H1 (cell line): ENCODE measurements at regions not wholly inside any gene's neighbourhood (a gene's known extent, or its start where the extent isn't known, plus 50 kb on each side); places are given as distances from the start of the nearest gene placed in this dataset.

ENCODE experiments used
- CTCF ChIA-PET: fragments of 300-600 bp; sonication (Branson Sonifier 250); formaldehyde crosslinking; loops from one replicate; lab custom pipeline; 2021; ENCODE audit not compliant: partially characterized antibody; lab: Charles Lee
- POLR2A ChIA-PET: fragments of 300-600 bp; sonication (Branson Sonifier 250); formaldehyde crosslinking; loops from one replicate; lab custom pipeline; 2021; ENCODE audit warnings: inconsistent platforms; ENCODE audit not compliant: partially characterized antibody; lab: Charles Lee
- DNase-seq, 2 experiments: peaks; one replicate each; pipeline versions ENCODE4 v3.0.0 to v3.0.0-alpha.2; 2010 to 2022; ENCODE audit warnings: low spot score in 2 of 2, low read depth in 1 of 2, mixed read lengths in 1 of 2
- FAIRE-seq: peaks from 2 replicates; lab custom pipeline; 2011; peaks lifted over from hg19 to GRCh38; lab: Jason Lieb, UNC
- H2AFZ ChIP-seq: 2 replicates; pipeline ENCODE4 v1.8.1; 2012; ENCODE audit warnings: low read length, inconsistent platforms
- H2AK5ac ChIP-seq: 2 replicates; pipeline ENCODE4 v1.6.1; 2013; ENCODE audit warnings: low read depth, low read length
- H2BK120ac ChIP-seq: replicated peaks from 2 replicates; pipeline ENCODE3; 2013; ENCODE audit warnings: low read depth, low read length, inconsistent platforms
- H2BK12ac ChIP-seq: 2 replicates; pipeline ENCODE4 v1.6.1; 2013; ENCODE audit warnings: low read depth, low read length
- H2BK15ac ChIP-seq: 2 replicates; pipeline ENCODE4 v1.6.1; 2013; ENCODE audit warnings: low read length
- H2BK20ac ChIP-seq: 2 replicates; pipeline ENCODE4 v1.6.1; 2013; ENCODE audit warnings: low read length
- H2BK5ac ChIP-seq: 2 replicates; pipeline ENCODE4 v1.6.1; 2013; ENCODE audit warnings: low read depth, low read length
- H3K14ac ChIP-seq: 2 replicates; pipeline ENCODE4 v1.6.1; 2013; ENCODE audit warnings: inconsistent platforms; ENCODE audit not compliant: insufficient read length
- H3K18ac ChIP-seq: 2 replicates; pipeline ENCODE4 v1.6.1; 2013; ENCODE audit warnings: low read length; ENCODE audit errors: extremely low read depth
- H3K23ac ChIP-seq: 2 replicates; pipeline ENCODE4 v1.6.1; 2013; ENCODE audit warnings: inconsistent platforms; ENCODE audit not compliant: insufficient read length
- H3K23me2 ChIP-seq: 2 replicates; pipeline ENCODE4 v1.6.1; 2013; ENCODE audit warnings: low read depth, low read length
- H3K27ac ChIP-seq: 2 replicates; pipeline ENCODE4 v1.6.1; 2011; ENCODE audit warnings: low read depth, low read length, inconsistent platforms
- H3K27me3 ChIP-seq, 4 experiments: replicated peaks in 1 of 4; 1 replicate in 1 of 4; 2 replicates in 3 of 4; pipeline versions ENCODE4 v1.6.1 to v1.8.1; 2011 to 2013; ENCODE audit warnings: low read length in 3 of 4, mild to moderate bottlenecking in 3 of 4, inconsistent platforms in 2 of 4, mixed read lengths in 2 of 4, moderate library complexity in 1 of 4; ENCODE audit not compliant: control insufficient read depth in 3 of 4, insufficient read depth in 3 of 4; ENCODE audit errors: extremely low read depth in 1 of 4
- H3K36me3 ChIP-seq, 4 experiments: 2 replicates each; pipeline versions ENCODE4 v1.6.1 to v1.8.1; 2011 to 2013; ENCODE audit warnings: mild to moderate bottlenecking in 4 of 4, low read length in 3 of 4, moderate library complexity in 2 of 4, control low read depth in 1 of 4, inconsistent platforms in 1 of 4; ENCODE audit not compliant: insufficient read depth in 4 of 4, control insufficient read depth in 2 of 4
- H3K4ac ChIP-seq: replicated peaks from 2 replicates; pipeline ENCODE3; 2013; ENCODE audit warnings: low read length, low read depth, mixed read lengths, inconsistent platforms; ENCODE audit not compliant: insufficient read length
- H3K4me1 ChIP-seq, 4 experiments: replicated peaks in 1 of 4; 1 replicate in 1 of 4; 2 replicates in 3 of 4; pipeline versions ENCODE4 v1.6.1 to v1.8.1; 2011 to 2013; ENCODE audit warnings: low read length in 3 of 4, inconsistent platforms in 2 of 4, mixed read lengths in 1 of 4; ENCODE audit not compliant: insufficient read depth in 4 of 4, control insufficient read depth in 3 of 4
- H3K4me2 ChIP-seq, 2 experiments: 2 replicates each; pipeline versions ENCODE4 v1.6.1 to v1.8.1; 2011 to 2013; ENCODE audit warnings: low read depth in 2 of 2, low read length in 2 of 2, control low read depth in 1 of 2, inconsistent platforms in 1 of 2, mild to moderate bottlenecking in 1 of 2; ENCODE audit not compliant: insufficient read depth in 1 of 2
- H3K4me3 ChIP-seq, 4 experiments: fragments of 200-600, 300-600 bp in 1 of 4; sonication (generic), shearing (Covaris generic), sonication (Bioruptor Twin) in 1 of 4; 2 replicates each; pipeline versions ENCODE4 v1.5.1 to v1.8.1; 2011 to 2016; ENCODE audit warnings: low read length in 4 of 4, low read depth in 3 of 4, control low read depth in 2 of 4, inconsistent platforms in 2 of 4, mild to moderate bottlenecking in 2 of 4, mixed read lengths in 1 of 4, moderate library complexity in 1 of 4; ENCODE audit not compliant: insufficient read depth in 2 of 4; ENCODE audit errors: extremely low read depth in 1 of 4
- H3K56ac ChIP-seq: replicated peaks from 2 replicates; pipeline ENCODE3; 2013; ENCODE audit warnings: low read depth, mild to moderate bottlenecking, mixed read lengths, low read length, inconsistent platforms; ENCODE audit not compliant: insufficient read length
- H3K79me1 ChIP-seq: 2 replicates; pipeline ENCODE4 v1.6.1; 2013; ENCODE audit warnings: low read depth, low read length, control low read depth
- H3K79me2 ChIP-seq, 2 experiments: 2 replicates each; pipeline versions ENCODE4 v1.6.1 to v1.8.1; 2012 to 2013; ENCODE audit warnings: low read length in 2 of 2, mild to moderate bottlenecking in 2 of 2, inconsistent platforms in 1 of 2; ENCODE audit not compliant: insufficient read depth in 2 of 2, control insufficient read depth in 1 of 2
- H3K9ac ChIP-seq, 4 experiments: replicated peaks in 1 of 4; 1 replicate in 1 of 4; 2 replicates in 3 of 4; pipeline versions ENCODE4 v1.6.1 to v1.8.1; 2011 to 2013; ENCODE audit warnings: low read depth in 3 of 4, low read length in 3 of 4, control low read depth in 2 of 4, mild to moderate bottlenecking in 2 of 4, moderate library complexity in 2 of 4, inconsistent platforms in 1 of 4; ENCODE audit errors: extremely low read depth in 1 of 4
- H3K9me3 ChIP-seq, 2 experiments: 2 replicates each; pipeline versions ENCODE4 v1.6.1 to v1.8.1; 2012 to 2013; ENCODE audit warnings: mild to moderate bottlenecking in 2 of 2, moderate library complexity in 2 of 2, control low read depth in 1 of 2, inconsistent platforms in 1 of 2, low read depth in 1 of 2, low read length in 1 of 2, mixed read lengths in 1 of 2; ENCODE audit not compliant: insufficient read depth in 2 of 2
- H4K20me1 ChIP-seq, 2 experiments: replicated peaks in 1 of 2; 2 replicates each; pipeline versions ENCODE3 to v1.8.1; 2011 to 2013; ENCODE audit warnings: inconsistent platforms in 2 of 2, low read length in 2 of 2, mild to moderate bottlenecking in 1 of 2; ENCODE audit not compliant: insufficient read depth in 2 of 2, control insufficient read depth in 1 of 2
- H4K5ac ChIP-seq: 2 replicates; pipeline ENCODE4 v1.6.1; 2013; ENCODE audit warnings: low read length, low read depth, mixed read lengths, inconsistent platforms; ENCODE audit not compliant: insufficient read length
- H4K8ac ChIP-seq: 2 replicates; pipeline ENCODE4 v1.8.0; 2013; ENCODE audit warnings: mild to moderate bottlenecking, moderate library complexity, low read length, inconsistent platforms; ENCODE audit not compliant: insufficient read depth; ENCODE audit errors: extremely low read depth
- H4K91ac ChIP-seq: replicated peaks from 2 replicates; pipeline ENCODE3; 2013; ENCODE audit warnings: low read length, mixed read lengths, inconsistent platforms; ENCODE audit not compliant: insufficient read length
- BACH1 ChIP-seq: IDR thresholded peaks from 2 replicates; pipeline ENCODE4 v1.6.1; 2012; ENCODE audit warnings: low read length, improper control_type of control experiment
- BCL11A ChIP-seq, 2 experiments: IDR thresholded peaks; one replicate each; pipeline ENCODE4 v1.6.1; 2011; ENCODE audit warnings: low read depth in 2 of 2, low read length in 2 of 2, mild to moderate bottlenecking in 2 of 2
- CBX5 ChIP-seq: fragments of 300-800, 300-1000 bp; sonication (generic); IDR thresholded peaks from 2 replicates; pipeline ENCODE4 v1.7.1; 2016; ENCODE audit warnings: antibody characterized with exemption, low read length, low read depth
- CBX8 ChIP-seq: fragments of 300-800, 300-1000 bp; sonication (generic); IDR thresholded peaks from 2 replicates; pipeline ENCODE4 v1.7.1; 2016; ENCODE audit warnings: low read depth, low read length, borderline replicate concordance
- EP300 ChIP-seq, 2 experiments: IDR thresholded peaks; 1 replicate in 1 of 2; 2 replicates in 1 of 2; pipeline ENCODE4 v1.6.1; 2011 to 2012; ENCODE audit warnings: low read depth in 2 of 2, low read length in 2 of 2, mild to moderate bottlenecking in 2 of 2, borderline replicate concordance in 1 of 2, inconsistent platforms in 1 of 2, moderate library complexity in 1 of 2
- EZH2 ChIP-seq: fragments of 200-600 bp; sonication (generic); IDR thresholded peaks from 2 replicates; pipeline ENCODE4 v1.7.1; 2012; ENCODE audit warnings: low read depth, mild to moderate bottlenecking, moderate library complexity, low read length, inconsistent platforms; ENCODE audit not compliant: severe bottlenecking
- HDAC6 ChIP-seq: IDR thresholded peaks from one replicate; pipeline ENCODE4 v1.7.1; 2012; ENCODE audit warnings: low read depth, mild to moderate bottlenecking, inconsistent platforms, low read length, moderate library complexity
- POLR2A ChIP-seq, 2 experiments: IDR thresholded peaks; 1 replicate in 1 of 2; 2 replicates in 1 of 2; pipeline ENCODE4 v1.6.1; 2011; ENCODE audit warnings: low read depth in 2 of 2, low read length in 2 of 2, mild to moderate bottlenecking in 2 of 2; ENCODE audit errors: control extremely low read depth in 1 of 2
- RBBP5 ChIP-seq: IDR thresholded peaks from 2 replicates; pipeline ENCODE4 v1.7.1; 2012; ENCODE audit warnings: low read depth, mild to moderate bottlenecking, inconsistent platforms, low read length, moderate library complexity, borderline replicate concordance
- SIRT6 ChIP-seq: IDR thresholded peaks from one replicate; pipeline ENCODE4 v1.7.1; 2012; ENCODE audit warnings: low read length, inconsistent platforms
- SP1 ChIP-seq: IDR thresholded peaks from 2 replicates; pipeline ENCODE4 v1.6.1; 2011; ENCODE audit warnings: low read depth, low read length
- WGBS, 2 experiments: shearing (Covaris generic) in 1 of 2; methylation state at CpG; one replicate each; pipeline versions ENCODE4 v1.1.6 to v1.1.7; 2013 to 2015; ENCODE audit warnings: low lambda C conversion rate in 2 of 2, mixed read lengths in 2 of 2, inconsistent platforms in 1 of 2, low coverage in 1 of 2, missing lambda C conversion rate in 1 of 2; ENCODE audit not compliant: insufficient replicate concordance in 2 of 2, insufficient coverage in 1 of 2, insufficient read length in 1 of 2; ENCODE audit errors: extremely low coverage in 1 of 2, missing lambda C conversion rate in 1 of 2; 5-methylcytosine and 5-hydroxymethylcytosine counted together

- no peaks in the 10 kb centered on the region for H4K20me1 ChIP-seq
- no peaks in the 10 kb centered on the region for H3K23me2 ChIP-seq
- DNase-seq (no peak), FAIRE-seq (no peak)
- no peak overlapping the region for H2AFZ ChIP-seq
- TF ChIP-seq CBX5 (no peak), BACH1 (no peak), EP300 (IDR thresholded peaks at IDR 0.05; ENCODE audit: borderline replicate concordance in 1 of 2, low read depth in 2 of 2, low read length in 2 of 2) (no peak), EZH2 (no peak), SP1 (no peak), HDAC6 (no peak), BCL11A (IDR thresholded peaks at IDR 0.05; ENCODE audit: low read depth in 2 of 2, low read length in 2 of 2) (no peak), SIRT6 (no peak), CBX8 (no peak), RBBP5 (no peak), POLR2A (IDR thresholded peaks at IDR 0.05; ENCODE audit: control extremely low read depth in 1 of 2, low read depth in 2 of 2, low read length in 2 of 2) (no peak)
- no peak overlapping the region for H3K4ac ChIP-seq
- no peak overlapping the region for H4K8ac ChIP-seq
- peak overlapping the region; percentile 25 to 35; a peak in 1 of 4 replicates for H3K4me2 ChIP-seq
- no peak overlapping the region for H3K9ac ChIP-seq
- no peaks in the 10 kb centered on the region for H3K79me2 ChIP-seq
- H3K4me3 ChIP-seq, result no peak overlapping the region
- H3K14ac ChIP-seq, result no peak overlapping the region
- no peak overlapping the region for H3K18ac ChIP-seq
- no peak overlapping the region for H3K56ac ChIP-seq
- peak overlapping the region; percentile 78; the same call in 1 of the 2 replicates for H2BK12ac ChIP-seq
- H3K36me3 ChIP-seq, result no peaks in the 10 kb centered on the region
- peak overlapping the region; percentile 83 for H2BK120ac ChIP-seq
- no peak overlapping the region for H2BK20ac ChIP-seq
- H2AK5ac ChIP-seq, result no peak overlapping the region
- no peak overlapping the region for H2BK5ac ChIP-seq
- H3K9me3 ChIP-seq, result no peaks in the 10 kb centered on the region; a peak in 1 of 4 replicates
- no peak overlapping the region for H3K27ac ChIP-seq
- no peak overlapping the region for H2BK15ac ChIP-seq
- H3K27me3 ChIP-seq, result no peaks in the 10 kb centered on the region
- H4K91ac ChIP-seq, result no peak overlapping the region
- H3K79me1 ChIP-seq, result no peaks in the 10 kb centered on the region
- H4K5ac ChIP-seq, result no peak overlapping the region
- H3K4me1 ChIP-seq, result peaks cover 0 to 15% (median 5%) of the 10 kb centered on the region in 4 experiments; a peak in 4 of 7 replicates
- ChIA-PET CTCF (interaction anchor here (1.2 to 1.3 kb wide), 2 partner anchors 10 to 15 kb away, joined by 3 to 4 read pairs; no protein-coding TSS in a partner anchor), POLR2A (no interaction called here)
- WGBS, 2 experiments, result 73% methylated on average over 1 of the region's 1 CpG; no CpG with 5 or more reads in 1 of the 2 experiments
- no peak overlapping the region for H3K23ac ChIP-seq
These were observed 629.7 kb upstream of the SETBP1 start for GRCh38 chr18:44051026-44051425.
